Pulmonary artery endothelial cell (primary cell): ENCODE measurements at regions not wholly inside any gene's neighbourhood (a gene's known extent, or its start where the extent isn't known, plus 50 kb on each side); places are given as distances from the start of the nearest gene placed in this dataset.

Source experiments
- DNase-seq: peaks from one replicate; pipeline ENCODE4 v3.0.0-alpha.2; 2011; ENCODE audit warnings: low read depth, low spot score

- no peak for DNase-seq
Measured at GRCh38 chr9:95822583-95823431, 52.7 kb upstream of the ERCC6L2 start.

GRCh38 chr9:95822015-95822414 lies 53.5 kb upstream of the ERCC6L2 start:
- DNase-seq, result no peak

GRCh38 chr9:95820074-95820473 lies 55.4 kb upstream of the ERCC6L2 start:
- DNase-seq, result no peak

GRCh38 chr9:95819636-95820035 lies 55.9 kb upstream of the ERCC6L2 start:
- DNase-seq, result no peak

GRCh38 chr9:95817205-95817604 lies 58.3 kb upstream of the ERCC6L2 start:
- DNase-seq, result no peak

GRCh38 chr9:95816716-95817115 lies 58.8 kb upstream of the ERCC6L2 start:
- DNase-seq, result no peak

GRCh38 chr9:95815961-95816360 lies 59.5 kb upstream of the ERCC6L2 start:
- DNase-seq, result no peak

GRCh38 chr9:95815133-95815532 lies 60.4 kb upstream of the ERCC6L2 start:
- no peak for DNase-seq

GRCh38 chr9:95813923-95814322 lies 61.6 kb upstream of the ERCC6L2 start:
- no peak for DNase-seq

- no peak for DNase-seq
Measured at GRCh38 chr9:95810814-95811213, 64.7 kb upstream of the ERCC6L2 start.

- DNase-seq, result no peak
Measured at GRCh38 chr9:95810133-95810532, 65.4 kb upstream of the ERCC6L2 start.

GRCh38 chr9:95809686-95810085 lies 65.8 kb upstream of the ERCC6L2 start:
- DNase-seq, result no peak

- DNase-seq, result no peak
Measured at GRCh38 chr9:95808011-95808410, 67.5 kb upstream of the ERCC6L2 start.

GRCh38 chr9:95807326-95807947 lies 68.1 kb upstream of the ERCC6L2 start:
- DNase-seq, result peak; percentile 35

- DNase-seq, result no peak
Measured at GRCh38 chr9:95803197-95803596, 72.3 kb upstream of the ERCC6L2 start.

- no peak for DNase-seq
Measured at GRCh38 chr9:95801797-95802196, 73.7 kb upstream of the ERCC6L2 start.

- DNase-seq, result no peak
Measured at GRCh38 chr9:95796029-95796428, 79.5 kb upstream of the ERCC6L2 start.

- DNase-seq, result peak; percentile 89
Measured at GRCh38 chr9:95793924-95794828, 81.3 kb upstream of the ERCC6L2 start.

- no peak for DNase-seq
Measured at GRCh38 chr9:95791695-95792094, 83.8 kb upstream of the ERCC6L2 start.

GRCh38 chr9:95791286-95791685 lies 84.2 kb upstream of the ERCC6L2 start:
- no peak for DNase-seq

GRCh38 chr9:95788521-95788991 lies 86.9 kb upstream of the ERCC6L2 start:
- DNase-seq, result no peak

GRCh38 chr9:95788021-95788420 lies 87.5 kb upstream of the ERCC6L2 start:
- no peak for DNase-seq
